HEK293T (cell line): ENCODE measurements at regions not wholly inside any gene's neighbourhood (a gene's known extent, or its start where the extent isn't known, plus 50 kb on each side); places are given as distances from the start of the nearest gene placed in this dataset.

ENCODE experiments used
- BHLHE40 ChIP-seq: fragments of 450-650 bp; IDR thresholded peaks from 2 replicates; pipeline ENCODE4 v1.6.1; 2016; ENCODE audit warnings: mild to moderate bottlenecking, moderate library complexity, borderline replicate concordance
- CTBP1 ChIP-seq: fragments of 450-650 bp; IDR thresholded peaks from 2 replicates; pipeline ENCODE4 v1.6.1; 2016; ENCODE audit warnings: borderline replicate concordance
- FOXA1 ChIP-seq: fragments of 450-650 bp; IDR thresholded peaks from 2 replicates; pipeline ENCODE4 v1.6.1; 2016; ENCODE audit warnings: mild to moderate bottlenecking
- HDGF ChIP-seq: fragments of 450-650 bp; IDR thresholded peaks from 2 replicates; pipeline ENCODE4 v1.6.1; 2017; ENCODE audit warnings: antibody characterized with exemption, borderline replicate concordance
- L3MBTL2 ChIP-seq: fragments of 450-650 bp; conservative IDR thresholded peaks from 2 replicates; pipeline ENCODE4 v1.6.1; 2016; ENCODE audit warnings: mild to moderate bottlenecking
- PKNOX1 ChIP-seq: fragments of 450-650 bp; IDR thresholded peaks from 2 replicates; pipeline ENCODE4 v1.6.1; 2016
- SP1 ChIP-seq: fragments of 450-650 bp; IDR thresholded peaks from 2 replicates; pipeline ENCODE4 v1.6.1; 2017
- SUZ12 ChIP-seq: fragments of 450-650 bp; IDR thresholded peaks from 2 replicates; pipeline ENCODE4 v1.6.1; 2016; ENCODE audit warnings: mild to moderate bottlenecking

GRCh38 chr14:28823245-28823644 lies 56.7 kb downstream of the FOXG1 start:
- TF ChIP-seq BHLHE40 (no peak), CTBP1 (no peak), SP1 (no peak), FOXA1 (no peak), SUZ12 (no peak), PKNOX1 (no peak), HDGF (no peak), L3MBTL2 (no peak)
